ENCODE measurements at regions not wholly inside any gene's neighbourhood (a gene's known extent, or its start where the extent isn't known, plus 50 kb on each side); places are given as distances from the start of the nearest gene placed in this dataset.

- no peaks in the 10 kb centered on the region for H3K36me3 ChIP-seq (ENCODE audit: control insufficient read depth in 3 of 3, insufficient read depth in 3 of 3, low read length in 3 of 3)
- H3K27me3 ChIP-seq (ENCODE audit: control insufficient read depth in 3 of 3, insufficient read depth in 3 of 3, low read length in 3 of 3) = no peaks in the 10 kb centered on the region
- no peaks in the 10 kb centered on the region for H3K9me3 ChIP-seq (ENCODE audit: control insufficient read depth in 3 of 3, low read length in 3 of 3)
- H3K9ac ChIP-seq (ENCODE audit: low read depth in 1 of 3, low read length in 3 of 3) = no peak overlapping the region
- no peaks in the 10 kb centered on the region for H3K4me1 ChIP-seq (ENCODE audit: control insufficient read depth in 3 of 3, insufficient read depth in 3 of 3, low read length in 3 of 3)
- H3K27ac ChIP-seq (ENCODE audit: low read depth, low read length) = no peak overlapping the region
- no peak overlapping the region for H3K4me3 ChIP-seq (ENCODE audit: low read length in 3 of 3)
Observed at GRCh38 chr3:104514776-104515175, 851.9 kb upstream of the ALCAM start.

DNA sequence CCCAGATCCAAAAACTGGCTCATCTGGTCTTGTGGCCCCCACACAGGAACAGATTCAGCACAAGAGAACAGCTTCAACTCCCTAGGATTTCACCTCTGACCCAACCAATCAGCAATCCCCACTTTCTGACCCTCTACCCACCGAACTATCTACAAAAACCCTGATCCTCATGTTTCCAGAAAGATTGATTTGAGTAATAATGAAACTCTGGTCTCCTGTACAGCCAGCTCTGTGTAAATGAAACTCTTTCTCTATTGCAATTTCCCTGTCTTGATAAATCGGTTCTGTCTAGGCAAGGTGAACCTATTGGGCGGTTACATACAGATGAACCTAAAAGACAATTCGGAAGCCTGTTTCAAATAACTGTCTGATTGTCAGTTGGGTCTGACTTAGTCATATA, 847.6 kb upstream of the ALCAM start:
- Histone ChIP-seq H3K27ac (ENCODE audit: low read depth, low read length) (no peak overlapping the region), H3K27me3 (ENCODE audit: control insufficient read depth in 3 of 3, insufficient read depth in 3 of 3, low read length in 3 of 3) (no peaks in the 10 kb centered on the region), H3K4me3 (ENCODE audit: low read length in 3 of 3) (no peak overlapping the region), H3K9me3 (ENCODE audit: control insufficient read depth in 3 of 3, low read length in 3 of 3) (no peaks in the 10 kb centered on the region), H3K9ac (ENCODE audit: low read depth in 1 of 3, low read length in 3 of 3) (no peak overlapping the region), H3K36me3 (ENCODE audit: control insufficient read depth in 3 of 3, insufficient read depth in 3 of 3, low read length in 3 of 3) (no peaks in the 10 kb centered on the region), H3K4me1 (ENCODE audit: control insufficient read depth in 3 of 3, insufficient read depth in 3 of 3, low read length in 3 of 3) (no peaks in the 10 kb centered on the region)

GRCh38 chr3:104519468-104520227, 847.1 kb upstream of the ALCAM start:
- Histone ChIP-seq H3K9ac (ENCODE audit: low read depth in 1 of 3, low read length in 3 of 3) (no peak overlapping the region), H3K27ac (ENCODE audit: low read depth, low read length) (no peak overlapping the region), H3K4me1 (ENCODE audit: control insufficient read depth in 3 of 3, insufficient read depth in 3 of 3, low read length in 3 of 3) (no peaks in the 10 kb centered on the region), H3K36me3 (ENCODE audit: control insufficient read depth in 3 of 3, insufficient read depth in 3 of 3, low read length in 3 of 3) (no peaks in the 10 kb centered on the region), H3K27me3 (ENCODE audit: control insufficient read depth in 3 of 3, insufficient read depth in 3 of 3, low read length in 3 of 3) (no peaks in the 10 kb centered on the region), H3K9me3 (ENCODE audit: control insufficient read depth in 3 of 3, low read length in 3 of 3) (no peaks in the 10 kb centered on the region), H3K4me3 (ENCODE audit: low read length in 3 of 3) (no peak overlapping the region)

- Histone ChIP-seq H3K9me3 (ENCODE audit: control insufficient read depth in 3 of 3, low read length in 3 of 3) (no peaks in the 10 kb centered on the region), H3K4me1 (ENCODE audit: control insufficient read depth in 3 of 3, insufficient read depth in 3 of 3, low read length in 3 of 3) (no peaks in the 10 kb centered on the region), H3K36me3 (ENCODE audit: control insufficient read depth in 3 of 3, insufficient read depth in 3 of 3, low read length in 3 of 3) (no peaks in the 10 kb centered on the region), H3K27ac (ENCODE audit: low read depth, low read length) (no peak overlapping the region), H3K4me3 (ENCODE audit: low read length in 3 of 3) (no peak overlapping the region), H3K27me3 (ENCODE audit: control insufficient read depth in 3 of 3, insufficient read depth in 3 of 3, low read length in 3 of 3) (no peaks in the 10 kb centered on the region), H3K9ac (ENCODE audit: low read depth in 1 of 3, low read length in 3 of 3) (no peak overlapping the region)
Observed at GRCh38 chr3:104520228-104520655, 846.5 kb upstream of the ALCAM start.

DNA sequence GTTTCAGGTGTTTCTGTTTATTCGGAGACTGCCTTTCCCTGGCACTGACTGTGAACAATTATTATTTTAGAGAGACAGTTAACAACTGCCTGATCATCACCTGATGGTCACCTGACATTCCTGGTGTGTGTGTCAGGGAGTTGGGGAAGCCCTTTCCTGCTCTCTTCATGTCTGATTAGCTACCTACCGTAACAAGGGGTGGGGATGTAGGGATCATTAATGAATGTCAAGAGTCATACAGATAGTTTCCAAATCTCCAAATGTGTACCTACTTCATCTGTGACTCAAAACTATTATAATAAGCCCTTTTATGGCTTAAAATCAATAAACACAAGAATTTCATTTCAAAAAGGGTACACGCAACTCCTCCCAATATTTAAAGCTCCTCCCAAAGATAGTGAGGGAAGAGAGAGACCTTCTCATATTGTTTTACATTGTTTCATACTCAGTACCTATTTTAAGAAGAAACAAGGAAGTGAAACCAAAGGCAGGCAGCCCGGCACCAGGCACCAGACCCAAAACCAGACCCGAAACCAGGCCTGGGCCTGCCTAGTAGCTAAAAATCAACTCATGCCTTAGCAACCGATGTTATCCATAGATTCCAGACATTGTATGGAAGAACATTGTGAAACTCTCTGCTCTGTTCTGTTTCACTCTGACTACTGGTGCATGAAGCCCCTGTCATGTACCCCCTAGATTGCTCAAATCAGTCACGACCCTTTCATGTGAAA, 844.9 kb upstream of the ALCAM start:
- Histone ChIP-seq H3K9me3 (ENCODE audit: control insufficient read depth in 3 of 3, low read length in 3 of 3) (no peaks in the 10 kb centered on the region), H3K4me1 (ENCODE audit: control insufficient read depth in 3 of 3, insufficient read depth in 3 of 3, low read length in 3 of 3) (no peaks in the 10 kb centered on the region), H3K9ac (ENCODE audit: low read depth in 1 of 3, low read length in 3 of 3) (no peak overlapping the region), H3K27ac (ENCODE audit: low read depth, low read length) (no peak overlapping the region), H3K36me3 (ENCODE audit: control insufficient read depth in 3 of 3, insufficient read depth in 3 of 3, low read length in 3 of 3) (no peaks in the 10 kb centered on the region), H3K27me3 (ENCODE audit: control insufficient read depth in 3 of 3, insufficient read depth in 3 of 3, low read length in 3 of 3) (no peaks in the 10 kb centered on the region), H3K4me3 (ENCODE audit: low read length in 3 of 3) (no peak overlapping the region)

GRCh38 chr3:104523136-104523535, 843.6 kb upstream of the ALCAM start:
- no peaks in the 10 kb centered on the region for H3K27me3 ChIP-seq (ENCODE audit: control insufficient read depth in 3 of 3, insufficient read depth in 3 of 3, low read length in 3 of 3)
- H3K4me1 ChIP-seq (ENCODE audit: control insufficient read depth in 3 of 3, insufficient read depth in 3 of 3, low read length in 3 of 3) = no peaks in the 10 kb centered on the region
- H3K4me3 ChIP-seq (ENCODE audit: low read length in 3 of 3) = no peak overlapping the region
- no peaks in the 10 kb centered on the region for H3K9me3 ChIP-seq (ENCODE audit: control insufficient read depth in 3 of 3, low read length in 3 of 3)
- no peaks in the 10 kb centered on the region for H3K36me3 ChIP-seq (ENCODE audit: control insufficient read depth in 3 of 3, insufficient read depth in 3 of 3, low read length in 3 of 3)
- H3K27ac ChIP-seq (ENCODE audit: low read depth, low read length) = no peak overlapping the region
- H3K9ac ChIP-seq (ENCODE audit: low read depth in 1 of 3, low read length in 3 of 3) = no peak overlapping the region

- no peak overlapping the region for H3K4me3 ChIP-seq (ENCODE audit: low read length in 3 of 3)
Observed at GRCh38 chr3:104526901-104527401, 839.8 kb upstream of the ALCAM start.

DNA sequence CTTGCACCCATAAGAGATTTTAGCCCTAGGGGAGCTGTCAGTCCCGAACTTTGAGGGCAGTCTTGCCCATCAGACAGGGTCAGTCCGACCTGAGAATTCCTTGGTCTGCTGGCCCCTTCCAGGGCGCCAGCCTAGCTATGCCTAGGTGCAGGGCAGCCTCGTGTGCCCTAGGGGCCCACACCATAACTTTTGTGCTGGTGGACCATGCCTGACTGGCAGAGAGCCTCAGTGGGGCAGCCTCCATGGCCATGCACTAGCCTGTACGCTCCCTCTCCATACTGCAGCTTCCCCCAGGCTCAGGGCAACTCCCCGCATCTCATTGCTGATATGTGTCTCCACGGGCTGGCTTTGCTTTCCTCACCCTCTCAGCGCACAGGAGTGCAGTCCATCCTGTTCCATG, 835.8 kb upstream of the ALCAM start:
- H3K4me1 ChIP-seq (ENCODE audit: control insufficient read depth in 3 of 3, insufficient read depth in 3 of 3, low read length in 3 of 3) = no peaks in the 10 kb centered on the region
- no peak overlapping the region for H3K9ac ChIP-seq (ENCODE audit: low read depth in 1 of 3, low read length in 3 of 3)
- H3K4me3 ChIP-seq (ENCODE audit: low read length in 3 of 3) = no peak overlapping the region

More at GRCh38 chr3:104526901-104527401, 839.8 kb upstream of the ALCAM start:
- H3K27me3 ChIP-seq (ENCODE audit: control insufficient read depth in 3 of 3, insufficient read depth in 3 of 3, low read length in 3 of 3) = no peaks in the 10 kb centered on the region
- H3K27ac ChIP-seq (ENCODE audit: low read depth, low read length) = no peak overlapping the region
- H3K9ac ChIP-seq (ENCODE audit: low read depth in 1 of 3, low read length in 3 of 3) = no peak overlapping the region
- H3K4me1 ChIP-seq (ENCODE audit: control insufficient read depth in 3 of 3, insufficient read depth in 3 of 3, low read length in 3 of 3) = no peaks in the 10 kb centered on the region
- H3K9me3 ChIP-seq (ENCODE audit: control insufficient read depth in 3 of 3, low read length in 3 of 3) = no peaks in the 10 kb centered on the region
- H3K36me3 ChIP-seq (ENCODE audit: control insufficient read depth in 3 of 3, insufficient read depth in 3 of 3, low read length in 3 of 3) = no peaks in the 10 kb centered on the region

GRCh38 chr3:104536715-104537114, 830.0 kb upstream of the ALCAM start:
- no peak overlapping the region for H3K9ac ChIP-seq (ENCODE audit: low read depth in 1 of 3, low read length in 3 of 3)
- no peak overlapping the region for H3K4me3 ChIP-seq (ENCODE audit: low read length in 3 of 3)
- H3K27me3 ChIP-seq (ENCODE audit: control insufficient read depth in 3 of 3, insufficient read depth in 3 of 3, low read length in 3 of 3) = no peaks in the 10 kb centered on the region
- no peaks in the 10 kb centered on the region for H3K9me3 ChIP-seq (ENCODE audit: control insufficient read depth in 3 of 3, low read length in 3 of 3)
- H3K4me1 ChIP-seq (ENCODE audit: control insufficient read depth in 3 of 3, insufficient read depth in 3 of 3, low read length in 3 of 3) = no peaks in the 10 kb centered on the region
- no peak overlapping the region for H3K27ac ChIP-seq (ENCODE audit: low read depth, low read length)
- H3K36me3 ChIP-seq (ENCODE audit: control insufficient read depth in 3 of 3, insufficient read depth in 3 of 3, low read length in 3 of 3) = no peaks in the 10 kb centered on the region

More for the DNA sequence above, 835.8 kb upstream of the ALCAM start:
- Histone ChIP-seq H3K27ac (ENCODE audit: low read depth, low read length) (no peak overlapping the region), H3K36me3 (ENCODE audit: control insufficient read depth in 3 of 3, insufficient read depth in 3 of 3, low read length in 3 of 3) (no peaks in the 10 kb centered on the region), H3K27me3 (ENCODE audit: control insufficient read depth in 3 of 3, insufficient read depth in 3 of 3, low read length in 3 of 3) (no peaks in the 10 kb centered on the region), H3K9me3 (ENCODE audit: control insufficient read depth in 3 of 3, low read length in 3 of 3) (no peaks in the 10 kb centered on the region)

GRCh38 chr3:104537323-104537722, 829.4 kb upstream of the ALCAM start:
- H3K27ac ChIP-seq (ENCODE audit: low read depth, low read length) = no peak overlapping the region
- no peaks in the 10 kb centered on the region for H3K27me3 ChIP-seq (ENCODE audit: control insufficient read depth in 3 of 3, insufficient read depth in 3 of 3, low read length in 3 of 3)
- H3K36me3 ChIP-seq (ENCODE audit: control insufficient read depth in 3 of 3, insufficient read depth in 3 of 3, low read length in 3 of 3) = no peaks in the 10 kb centered on the region
- H3K9ac ChIP-seq (ENCODE audit: low read depth in 1 of 3, low read length in 3 of 3) = no peak overlapping the region
- H3K9me3 ChIP-seq (ENCODE audit: control insufficient read depth in 3 of 3, low read length in 3 of 3) = no peaks in the 10 kb centered on the region
- no peak overlapping the region for H3K4me3 ChIP-seq (ENCODE audit: low read length in 3 of 3)
- no peaks in the 10 kb centered on the region for H3K4me1 ChIP-seq (ENCODE audit: control insufficient read depth in 3 of 3, insufficient read depth in 3 of 3, low read length in 3 of 3)

All from skeletal muscle tissue (tissue), 3 donors.